Panc1 (cell line): ENCODE measurements at regions not wholly inside any gene's neighbourhood (a gene's known extent, or its start where the extent isn't known, plus 50 kb on each side); places are given as distances from the start of the nearest gene placed in this dataset.

Source experiments
- TF ChIP-seq, protein P1 (sequence below), 2 experiments: IDR thresholded peaks; 2 replicates each; pipeline ENCODE4 v1.6.1; 2011 to 2012; ENCODE audit warnings: low read depth in 2 of 2, control low read depth in 1 of 2, low read length in 1 of 2, mild to moderate bottlenecking in 1 of 2, moderate library complexity in 1 of 2; ENCODE audit not compliant: insufficient read depth in 1 of 2
- TF ChIP-seq, protein P2 (sequence below): fragments of 450-650 bp; IDR thresholded peaks from 2 replicates; pipeline ENCODE4 v1.5.1; 2017; ENCODE audit warnings: mild to moderate bottlenecking

DNA sequence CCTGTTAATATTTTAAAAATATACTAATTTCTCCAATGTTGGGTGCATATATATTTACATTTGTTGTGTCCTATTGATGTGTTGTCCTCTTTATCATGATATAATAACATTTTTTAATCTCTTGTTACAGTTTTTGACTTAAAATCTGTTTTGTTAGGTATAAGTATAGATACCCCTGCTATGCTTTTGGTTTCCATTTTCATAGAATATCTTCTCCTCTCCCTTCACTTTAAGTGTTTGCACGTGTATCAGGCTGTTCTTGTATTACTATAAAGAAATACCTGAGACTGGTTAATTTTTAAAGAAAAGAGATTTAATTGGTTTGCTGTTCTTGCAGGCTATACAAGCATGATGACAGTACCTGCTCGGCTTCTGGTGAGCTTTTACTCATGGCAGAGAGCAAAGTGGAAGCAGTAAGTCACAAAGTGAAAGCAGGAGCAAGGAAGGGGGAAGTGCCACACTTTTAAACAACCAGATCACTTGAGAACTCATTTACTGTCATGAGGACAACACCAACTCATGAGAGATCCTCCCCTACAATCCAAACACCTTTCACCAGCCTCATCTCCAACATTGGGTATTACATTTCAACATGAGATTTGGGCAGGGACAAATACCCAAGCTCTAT lies 340.5 kb upstream of the SYNCRIP start:
- TF ChIP-seq, protein P1, sequence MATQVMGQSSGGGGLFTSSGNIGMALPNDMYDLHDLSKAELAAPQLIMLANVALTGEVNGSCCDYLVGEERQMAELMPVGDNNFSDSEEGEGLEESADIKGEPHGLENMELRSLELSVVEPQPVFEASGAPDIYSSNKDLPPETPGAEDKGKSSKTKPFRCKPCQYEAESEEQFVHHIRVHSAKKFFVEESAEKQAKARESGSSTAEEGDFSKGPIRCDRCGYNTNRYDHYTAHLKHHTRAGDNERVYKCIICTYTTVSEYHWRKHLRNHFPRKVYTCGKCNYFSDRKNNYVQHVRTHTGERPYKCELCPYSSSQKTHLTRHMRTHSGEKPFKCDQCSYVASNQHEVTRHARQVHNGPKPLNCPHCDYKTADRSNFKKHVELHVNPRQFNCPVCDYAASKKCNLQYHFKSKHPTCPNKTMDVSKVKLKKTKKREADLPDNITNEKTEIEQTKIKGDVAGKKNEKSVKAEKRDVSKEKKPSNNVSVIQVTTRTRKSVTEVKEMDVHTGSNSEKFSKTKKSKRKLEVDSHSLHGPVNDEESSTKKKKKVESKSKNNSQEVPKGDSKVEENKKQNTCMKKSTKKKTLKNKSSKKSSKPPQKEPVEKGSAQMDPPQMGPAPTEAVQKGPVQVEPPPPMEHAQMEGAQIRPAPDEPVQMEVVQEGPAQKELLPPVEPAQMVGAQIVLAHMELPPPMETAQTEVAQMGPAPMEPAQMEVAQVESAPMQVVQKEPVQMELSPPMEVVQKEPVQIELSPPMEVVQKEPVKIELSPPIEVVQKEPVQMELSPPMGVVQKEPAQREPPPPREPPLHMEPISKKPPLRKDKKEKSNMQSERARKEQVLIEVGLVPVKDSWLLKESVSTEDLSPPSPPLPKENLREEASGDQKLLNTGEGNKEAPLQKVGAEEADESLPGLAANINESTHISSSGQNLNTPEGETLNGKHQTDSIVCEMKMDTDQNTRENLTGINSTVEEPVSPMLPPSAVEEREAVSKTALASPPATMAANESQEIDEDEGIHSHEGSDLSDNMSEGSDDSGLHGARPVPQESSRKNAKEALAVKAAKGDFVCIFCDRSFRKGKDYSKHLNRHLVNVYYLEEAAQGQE (IDR thresholded peaks at IDR 0.05; ENCODE audit: insufficient read depth in 1 of 2, low read depth in 2 of 2, low read length in 1 of 2), result no peak
- TF ChIP-seq, protein P2, sequence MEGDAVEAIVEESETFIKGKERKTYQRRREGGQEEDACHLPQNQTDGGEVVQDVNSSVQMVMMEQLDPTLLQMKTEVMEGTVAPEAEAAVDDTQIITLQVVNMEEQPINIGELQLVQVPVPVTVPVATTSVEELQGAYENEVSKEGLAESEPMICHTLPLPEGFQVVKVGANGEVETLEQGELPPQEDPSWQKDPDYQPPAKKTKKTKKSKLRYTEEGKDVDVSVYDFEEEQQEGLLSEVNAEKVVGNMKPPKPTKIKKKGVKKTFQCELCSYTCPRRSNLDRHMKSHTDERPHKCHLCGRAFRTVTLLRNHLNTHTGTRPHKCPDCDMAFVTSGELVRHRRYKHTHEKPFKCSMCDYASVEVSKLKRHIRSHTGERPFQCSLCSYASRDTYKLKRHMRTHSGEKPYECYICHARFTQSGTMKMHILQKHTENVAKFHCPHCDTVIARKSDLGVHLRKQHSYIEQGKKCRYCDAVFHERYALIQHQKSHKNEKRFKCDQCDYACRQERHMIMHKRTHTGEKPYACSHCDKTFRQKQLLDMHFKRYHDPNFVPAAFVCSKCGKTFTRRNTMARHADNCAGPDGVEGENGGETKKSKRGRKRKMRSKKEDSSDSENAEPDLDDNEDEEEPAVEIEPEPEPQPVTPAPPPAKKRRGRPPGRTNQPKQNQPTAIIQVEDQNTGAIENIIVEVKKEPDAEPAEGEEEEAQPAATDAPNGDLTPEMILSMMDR, result no peak
